ENCODE measurements at regions not wholly inside any gene's neighbourhood (a gene's known extent, or its start where the extent isn't known, plus 50 kb on each side); places are given as distances from the start of the nearest gene placed in this dataset.
"Not testable (repeated sequence)": the region's sequence is repeated elsewhere in the genome, so short reads cannot be mapped to it uniquely, and the experiment has no call there.

DNA sequence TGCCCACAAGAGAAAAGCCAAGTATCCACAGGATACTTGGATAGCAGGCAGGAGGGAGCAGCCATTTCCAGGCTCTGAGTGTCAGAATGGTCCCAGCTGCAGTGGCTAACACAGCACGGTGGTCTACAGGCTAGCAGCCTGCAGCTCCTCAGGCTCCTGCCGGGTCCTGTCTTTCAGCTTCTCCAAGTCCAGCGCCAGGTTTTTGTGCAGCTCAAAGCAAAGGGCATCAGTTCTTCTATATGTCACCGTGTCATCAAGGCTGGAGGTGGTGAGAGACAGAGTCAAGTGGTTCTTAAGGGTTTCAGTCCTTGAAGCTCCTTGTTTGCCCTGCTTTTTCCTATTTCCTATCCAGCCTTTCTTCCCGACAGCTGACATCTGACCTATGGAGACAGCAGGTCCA lies 188.6 kb downstream of the NUFIP1 start:
- H3K27me3 Mint-ChIP-seq = peaks cover 6 to 7% of the 10 kb centered on the region in 2 donors
- H3K4me1 Mint-ChIP-seq (ENCODE audit: low read depth in 2 of 2) = no peaks in the 10 kb centered on the region
- no peaks in the 10 kb centered on the region for H3K9me3 Mint-ChIP-seq

DNA sequence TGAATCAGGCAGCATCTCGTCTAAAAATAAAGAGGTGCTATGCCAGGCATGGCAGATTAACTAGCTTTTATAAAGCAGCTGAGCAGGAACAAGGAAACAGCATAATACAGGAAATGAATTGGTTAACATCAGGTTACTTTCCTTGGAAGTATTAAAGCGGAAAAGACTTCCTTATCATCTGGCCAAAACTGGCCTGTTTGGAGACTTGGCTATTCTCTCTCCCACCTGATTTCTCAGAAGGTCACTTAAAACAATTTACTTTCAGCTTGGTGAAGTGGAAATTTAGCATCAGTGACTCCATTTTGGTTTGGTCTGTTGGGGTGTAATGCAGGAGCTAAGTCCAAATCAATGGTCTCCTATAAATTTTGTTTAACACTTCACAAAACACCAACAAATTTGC lies 191.6 kb downstream of the NUFIP1 start:
- no peaks in the 10 kb centered on the region for H3K36me3 Mint-ChIP-seq
- H3K4me1 Mint-ChIP-seq (ENCODE audit: low read depth in 2 of 2) = no peaks in the 10 kb centered on the region
- no peaks in the 10 kb centered on the region for H3K9me3 Mint-ChIP-seq
- ATAC-seq (no peak), DNase-seq (ENCODE audit: low spot score) (no peak)
- H3K27ac Mint-ChIP-seq = no peak overlapping the region
- no peak overlapping the region for H3K4me3 Mint-ChIP-seq
- H3K27me3 Mint-ChIP-seq = peaks cover 3 to 6% of the 10 kb centered on the region in 2 donors

More for the DNA sequence above, 188.6 kb downstream of the NUFIP1 start:
- H3K27ac Mint-ChIP-seq = no peak overlapping the region
- no peak for DNase-seq (ENCODE audit: low spot score)
- H3K4me3 Mint-ChIP-seq = no peak overlapping the region
- H3K36me3 Mint-ChIP-seq = no peaks in the 10 kb centered on the region
- ATAC-seq = no peak

DNA sequence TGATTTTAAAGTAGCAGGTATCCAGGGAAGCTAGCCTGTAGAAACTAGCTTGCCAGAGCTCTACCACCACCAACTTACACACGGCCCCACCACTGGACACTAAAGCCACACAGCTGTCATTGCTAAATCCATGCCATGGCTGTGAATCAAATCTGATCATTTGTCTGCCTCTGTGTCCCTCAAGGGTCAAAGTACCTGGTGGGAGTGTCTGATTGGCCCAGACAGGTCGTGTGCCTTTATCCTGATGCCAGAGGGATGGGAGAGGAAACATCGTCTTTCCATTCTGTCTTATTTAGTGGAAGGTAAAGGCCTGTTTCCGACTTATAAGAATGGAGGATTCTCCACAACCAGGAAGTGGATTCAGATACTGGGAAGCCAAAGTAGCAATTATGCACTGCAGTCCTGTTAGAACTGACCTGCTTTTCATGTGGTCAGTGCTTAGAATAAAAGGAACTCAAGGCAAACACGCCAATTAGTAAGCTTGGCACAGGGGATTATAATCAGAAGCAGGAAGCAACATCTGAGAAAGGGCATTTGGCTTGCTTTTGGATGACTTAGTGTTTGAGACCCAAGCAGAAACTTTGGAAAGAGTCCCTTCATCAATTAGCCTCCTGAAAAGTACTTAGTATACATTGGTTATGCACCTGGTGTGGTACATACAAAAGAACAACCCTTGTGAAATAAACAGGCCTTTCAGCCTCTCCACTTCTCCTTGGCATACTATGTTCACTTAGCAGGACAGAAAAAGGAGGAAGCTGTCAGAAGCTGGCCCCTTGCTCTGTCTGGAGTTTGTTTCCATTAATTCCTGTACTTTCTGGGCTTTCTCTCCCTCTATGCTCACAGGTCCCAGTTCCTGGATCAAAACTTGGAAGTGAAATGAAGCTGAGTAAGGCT lies 192.4 kb downstream of the NUFIP1 start:
- ATAC-seq (no peak), DNase-seq (ENCODE audit: low spot score) (no peak)
- H3K27me3 Mint-ChIP-seq = peaks cover 3 to 6% of the 10 kb centered on the region in 2 donors
- no peaks in the 10 kb centered on the region for H3K36me3 Mint-ChIP-seq
- no peaks in the 10 kb centered on the region for H3K9me3 Mint-ChIP-seq
- no peak overlapping the region for H3K4me3 Mint-ChIP-seq
- H3K27ac Mint-ChIP-seq = no peak overlapping the region
- no peaks in the 10 kb centered on the region for H3K4me1 Mint-ChIP-seq (ENCODE audit: low read depth in 2 of 2)

DNA sequence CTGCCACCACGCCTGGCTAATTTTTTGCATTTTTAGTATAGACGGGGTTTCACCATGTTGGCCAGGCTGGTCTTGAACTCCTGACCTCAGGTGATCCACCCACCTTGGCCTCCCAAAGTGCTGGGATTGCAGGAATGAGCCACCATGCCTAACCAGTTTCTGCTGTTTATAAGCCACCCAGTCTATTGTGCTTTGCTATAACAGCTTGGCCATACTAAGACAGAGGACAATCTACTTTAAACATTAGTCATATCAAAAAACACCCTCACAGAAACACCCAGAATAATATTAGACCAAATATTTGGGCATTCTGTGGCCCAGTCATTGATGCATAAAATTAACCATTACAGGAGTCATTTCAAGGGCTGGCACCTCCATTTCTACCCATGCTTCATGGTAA lies 193.2 kb downstream of the NUFIP1 start:
- ATAC-seq; H3K9me3 Mint-ChIP-seq; DNase-seq (ENCODE audit: low spot score); H3K4me3 Mint-ChIP-seq; H3K27ac Mint-ChIP-seq; H3K36me3 Mint-ChIP-seq; H3K27me3 Mint-ChIP-seq; H3K4me1 Mint-ChIP-seq (ENCODE audit: low read depth in 2 of 2): not testable (repeated sequence)

DNA sequence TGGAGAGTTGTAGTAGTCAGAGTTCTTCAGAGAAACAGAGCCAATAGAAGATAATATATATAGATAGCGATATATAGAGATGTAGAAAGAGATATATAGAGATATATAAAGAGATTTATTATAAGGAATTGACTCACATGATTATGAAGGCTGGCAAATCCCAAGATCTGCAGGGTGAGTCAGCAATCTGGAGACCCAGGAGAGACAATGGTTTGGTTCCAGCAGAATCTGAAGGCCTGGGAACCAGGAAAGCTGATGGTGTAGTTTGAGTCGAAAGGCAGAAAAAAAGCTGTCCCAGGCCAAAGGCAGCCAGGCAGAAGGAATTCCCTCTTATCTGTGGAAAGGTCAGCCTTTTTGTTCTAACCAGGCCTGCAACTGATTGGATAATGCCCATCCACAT lies 194.1 kb downstream of the NUFIP1 start:
- H3K4me3 Mint-ChIP-seq = no peak overlapping the region
- ATAC-seq (no peak), DNase-seq (ENCODE audit: low spot score) (no peak)
- H3K9me3 Mint-ChIP-seq = no peaks in the 10 kb centered on the region
- peaks cover under 1 to 2% of the 10 kb centered on the region in 2 donors for H3K27me3 Mint-ChIP-seq
- H3K4me1 Mint-ChIP-seq (ENCODE audit: low read depth in 2 of 2) = no peaks in the 10 kb centered on the region
- H3K36me3 Mint-ChIP-seq = no peaks in the 10 kb centered on the region
- no peak overlapping the region for H3K27ac Mint-ChIP-seq

DNA sequence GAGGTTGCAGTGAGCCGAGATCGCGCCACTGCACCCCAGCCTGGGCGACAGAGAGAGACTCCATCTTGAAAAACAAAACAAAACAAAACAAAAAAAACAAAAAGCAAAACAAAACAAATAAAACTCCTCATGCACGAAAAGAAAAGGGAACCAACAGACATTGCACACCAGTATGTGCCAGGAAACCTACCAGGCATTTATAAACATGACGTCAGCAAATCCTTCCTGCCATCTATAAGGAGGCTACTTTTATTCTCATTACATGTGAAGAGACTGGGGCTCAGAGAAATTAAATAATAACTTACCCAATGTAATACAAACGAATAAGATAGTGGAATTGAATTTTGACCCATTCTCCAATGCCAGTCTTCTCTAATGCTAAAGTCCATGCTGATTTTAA lies 197.2 kb downstream of the NUFIP1 start:
- no peaks in the 10 kb centered on the region for H3K9me3 Mint-ChIP-seq
- no peak overlapping the region for H3K27ac Mint-ChIP-seq
- H3K4me1 Mint-ChIP-seq (ENCODE audit: low read depth in 2 of 2) = no peaks in the 10 kb centered on the region
- ATAC-seq (no peak), DNase-seq (ENCODE audit: low spot score) (no peak)
- H3K27me3 Mint-ChIP-seq = no peaks in the 10 kb centered on the region
- H3K4me3 Mint-ChIP-seq = no peak overlapping the region
- H3K36me3 Mint-ChIP-seq = no peaks in the 10 kb centered on the region

DNA sequence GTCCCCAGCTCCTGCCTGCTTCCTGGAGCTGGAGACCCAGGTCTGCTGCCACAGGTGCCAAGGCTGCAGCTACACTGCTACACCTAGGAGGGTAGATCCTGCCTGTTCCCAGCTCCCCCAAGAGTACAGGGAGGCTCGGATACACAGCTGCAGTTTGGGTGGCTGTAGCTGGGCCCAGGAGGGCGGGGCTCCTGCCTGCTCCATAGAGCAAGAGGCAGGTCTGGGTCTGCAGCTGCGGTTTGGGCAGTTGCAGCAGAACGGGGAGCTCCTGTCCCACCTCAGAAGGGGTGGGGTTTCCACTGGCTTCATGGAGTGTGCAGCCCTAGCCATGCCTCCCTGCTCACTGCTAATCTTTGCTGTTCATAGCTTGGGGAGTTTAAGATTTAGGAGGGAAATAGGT lies 199.0 kb downstream of the NUFIP1 start:
- no peaks in the 10 kb centered on the region for H3K36me3 Mint-ChIP-seq
- no peak for DNase-seq (ENCODE audit: low spot score)
- no peak overlapping the region for H3K4me3 Mint-ChIP-seq
- no peaks in the 10 kb centered on the region for H3K4me1 Mint-ChIP-seq (ENCODE audit: low read depth in 2 of 2)
- ATAC-seq = no peak
- H3K27me3 Mint-ChIP-seq = no peaks in the 10 kb centered on the region
- no peak overlapping the region for H3K27ac Mint-ChIP-seq
- no peaks in the 10 kb centered on the region for H3K9me3 Mint-ChIP-seq

DNA sequence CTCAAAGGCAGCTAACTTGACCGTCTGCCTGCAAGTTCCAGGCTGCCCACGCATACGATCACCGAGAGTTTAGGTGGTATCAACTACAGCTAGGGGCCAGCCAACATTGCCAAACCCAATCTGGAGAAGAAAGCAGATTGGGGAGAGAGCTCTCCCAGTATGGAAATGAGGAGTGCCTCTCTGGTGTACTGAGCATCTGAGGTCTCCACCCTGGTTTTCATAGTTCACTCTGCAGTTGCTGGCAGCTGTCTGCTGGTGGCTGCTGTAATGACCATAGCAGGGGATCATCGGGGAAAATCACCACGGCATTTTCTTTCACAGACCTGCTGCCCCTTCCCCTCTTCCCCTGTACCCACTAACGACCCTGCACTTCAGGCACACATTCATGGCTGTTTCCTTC lies 201.7 kb downstream of the NUFIP1 start:
- Mint-ChIP-seq H3K27me3 (no peaks in the 10 kb centered on the region), H3K27ac (no peak overlapping the region), H3K4me1 (ENCODE audit: low read depth in 2 of 2) (no peaks in the 10 kb centered on the region), H3K36me3 (no peaks in the 10 kb centered on the region), H3K4me3 (no peak overlapping the region), H3K9me3 (no peaks in the 10 kb centered on the region)
- ATAC-seq = no peak
- DNase-seq (ENCODE audit: low spot score) = no peak

DNA sequence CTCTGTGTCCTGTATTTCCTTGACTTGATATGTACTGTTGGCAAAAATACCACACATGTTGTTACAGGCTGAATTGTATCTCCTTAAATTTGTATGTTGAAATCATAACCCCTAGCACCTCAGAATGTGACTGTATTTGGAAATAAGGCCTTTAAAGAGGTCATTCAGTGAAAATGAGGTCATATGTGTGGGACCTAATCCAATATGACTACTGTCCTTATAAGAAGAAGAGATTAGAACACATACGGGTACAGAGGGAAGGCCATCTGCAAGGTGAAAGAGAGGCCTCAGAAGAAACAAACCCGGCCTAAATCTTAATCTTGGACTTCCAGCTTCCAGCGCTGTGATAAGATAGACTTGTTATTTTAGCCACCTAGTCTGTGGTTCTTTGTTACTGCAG lies 202.5 kb downstream of the NUFIP1 start:
- DNase-seq (ENCODE audit: low spot score) = no peak
- no peak for ATAC-seq
- no peak overlapping the region for H3K27ac Mint-ChIP-seq

DNA sequence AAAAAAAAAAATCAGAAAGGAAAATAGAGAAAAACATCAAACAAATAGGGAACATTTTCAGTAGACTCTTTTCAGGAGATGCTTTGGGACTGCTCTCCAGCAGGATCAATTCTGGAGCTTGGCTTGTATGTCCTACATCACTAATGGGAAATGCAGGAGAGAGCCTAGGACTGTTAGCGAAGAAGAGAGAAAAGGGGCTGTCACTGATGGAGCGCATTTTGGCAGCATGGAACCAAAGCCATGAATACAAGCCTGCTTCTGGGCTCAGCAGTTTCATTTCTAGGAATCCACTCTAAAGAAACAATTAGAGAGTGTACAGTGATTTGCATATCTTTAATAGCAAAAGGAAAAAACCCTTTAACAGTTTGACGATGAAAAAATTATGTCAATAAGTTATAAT lies 203.9 kb downstream of the NUFIP1 start:
- no peaks in the 10 kb centered on the region for H3K27me3 Mint-ChIP-seq
- ATAC-seq (no peak), DNase-seq (ENCODE audit: low spot score) (no peak)
- H3K27ac Mint-ChIP-seq = no peak overlapping the region
- no peak overlapping the region for H3K4me3 Mint-ChIP-seq
- no peaks in the 10 kb centered on the region for H3K36me3 Mint-ChIP-seq
- no peaks in the 10 kb centered on the region for H3K4me1 Mint-ChIP-seq (ENCODE audit: low read depth in 2 of 2)
- no peaks in the 10 kb centered on the region for H3K9me3 Mint-ChIP-seq

More for the DNA sequence above, 202.5 kb downstream of the NUFIP1 start:
- Mint-ChIP-seq H3K9me3 (no peaks in the 10 kb centered on the region), H3K4me1 (ENCODE audit: low read depth in 2 of 2) (no peaks in the 10 kb centered on the region), H3K4me3 (no peak overlapping the region), H3K27me3 (no peaks in the 10 kb centered on the region), H3K36me3 (no peaks in the 10 kb centered on the region)

DNA sequence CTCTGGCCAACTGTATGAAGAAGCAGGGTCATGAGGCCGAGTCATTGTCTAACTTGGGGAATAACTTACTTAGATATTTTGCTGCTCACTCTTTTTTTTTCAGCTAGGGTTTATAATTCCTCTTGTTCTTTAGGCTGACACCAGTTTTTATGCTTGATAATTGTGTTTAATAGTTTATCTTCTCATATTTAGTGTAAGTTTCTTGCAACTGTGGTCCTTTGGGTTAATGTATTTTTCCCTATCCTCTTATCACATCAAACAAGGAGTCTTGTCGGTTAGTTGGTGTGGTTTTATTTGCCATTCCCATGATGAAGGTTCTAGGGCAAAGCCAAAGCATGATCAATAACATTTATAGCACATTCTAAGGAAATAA lies 204.6 kb downstream of the NUFIP1 start:
- Mint-ChIP-seq H3K4me3 (no peak overlapping the region), H3K36me3 (no peaks in the 10 kb centered on the region), H3K27ac (no peak overlapping the region), H3K4me1 (ENCODE audit: low read depth in 2 of 2) (no peaks in the 10 kb centered on the region), H3K9me3 (no peaks in the 10 kb centered on the region), H3K27me3 (no peaks in the 10 kb centered on the region)
- ATAC-seq (no peak), DNase-seq (ENCODE audit: low spot score) (no peak)

DNA sequence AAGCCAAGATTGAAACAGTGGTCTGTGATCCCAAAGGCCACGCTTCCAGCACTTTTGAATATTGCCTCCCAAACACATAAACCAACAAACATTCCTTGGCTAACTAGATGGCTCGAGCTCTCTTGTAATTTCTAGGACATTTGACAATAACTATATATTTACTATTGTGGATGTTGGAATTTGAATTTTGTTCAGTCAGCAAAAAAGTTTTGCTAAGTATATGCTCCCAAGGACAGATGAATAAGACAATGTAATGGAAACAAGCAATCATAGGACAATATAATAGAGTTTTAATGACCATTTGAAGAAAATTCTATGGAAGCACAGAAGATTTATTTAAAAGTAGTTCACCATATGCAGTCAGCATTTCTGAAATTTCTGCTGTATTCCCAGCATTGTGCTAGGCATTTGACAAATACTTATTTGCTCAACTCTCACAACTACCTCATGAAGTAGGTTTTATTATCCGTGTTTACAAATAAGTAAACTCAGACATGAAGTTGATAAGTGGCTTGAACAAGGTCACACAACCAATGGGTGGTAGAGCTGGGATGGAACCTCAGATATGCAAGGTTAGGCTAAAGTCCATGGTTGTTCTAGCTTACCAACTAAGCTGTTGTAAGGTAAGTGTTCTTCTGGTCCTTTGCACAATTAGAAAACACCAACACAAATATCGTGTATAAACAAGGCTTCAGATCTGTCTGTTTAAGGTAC lies 205.1 kb downstream of the NUFIP1 start:
- H3K9me3 Mint-ChIP-seq = no peaks in the 10 kb centered on the region
- no peaks in the 10 kb centered on the region for H3K27me3 Mint-ChIP-seq
- DNase-seq (ENCODE audit: low spot score) (no peak), ATAC-seq (no peak)
- H3K4me1 Mint-ChIP-seq (ENCODE audit: low read depth in 2 of 2) = no peaks in the 10 kb centered on the region
- H3K36me3 Mint-ChIP-seq = no peaks in the 10 kb centered on the region
- H3K4me3 Mint-ChIP-seq = no peak overlapping the region
- H3K27ac Mint-ChIP-seq = no peak overlapping the region

DNA sequence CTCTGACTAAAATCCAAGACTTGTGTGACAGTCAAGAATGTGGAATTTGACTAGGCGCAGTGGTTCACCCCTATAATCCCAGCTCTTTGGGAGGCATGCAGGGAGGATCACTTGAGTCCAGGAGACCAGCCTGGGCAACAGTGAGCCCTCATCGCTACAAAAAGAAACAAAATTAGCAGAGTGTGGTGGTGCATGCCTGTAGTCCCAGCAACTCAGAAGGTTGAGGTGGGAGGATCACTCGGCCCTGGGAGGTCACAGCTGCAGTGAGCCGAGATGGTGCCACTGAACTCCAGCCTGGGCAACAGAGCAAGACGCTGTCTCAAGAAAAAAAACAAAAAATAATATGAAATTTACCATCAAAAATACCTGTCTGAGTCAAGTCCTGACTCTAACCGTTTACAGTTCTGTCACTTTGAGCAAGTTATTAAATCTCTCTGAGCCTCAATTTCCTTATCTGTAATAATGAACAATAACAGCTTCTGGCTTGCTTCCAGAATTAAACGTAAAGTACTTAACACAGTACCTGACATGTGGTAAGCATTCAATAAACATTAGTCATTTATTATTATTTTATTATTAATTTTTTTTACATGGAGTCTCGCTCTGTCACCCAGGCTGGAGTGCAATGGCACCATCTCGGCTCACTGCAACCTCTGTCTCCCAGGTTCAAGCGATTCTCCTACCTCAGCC lies 204.6 kb upstream of the TSC22D1 start:
- ATAC-seq (no peak), DNase-seq (ENCODE audit: low spot score) (no peak)
- no peaks in the 10 kb centered on the region for H3K36me3 Mint-ChIP-seq
- peaks cover 0 to 7% of the 10 kb centered on the region in 2 donors for H3K27me3 Mint-ChIP-seq
- no peak overlapping the region for H3K27ac Mint-ChIP-seq
- H3K4me1 Mint-ChIP-seq (ENCODE audit: low read depth in 2 of 2) = no peaks in the 10 kb centered on the region
- H3K9me3 Mint-ChIP-seq = no peaks in the 10 kb centered on the region
- no peak overlapping the region for H3K4me3 Mint-ChIP-seq

Data from natural killer cell treated with Interleukin-12 subunit alpha and Interleukin-12 subunit beta and Interleukin-15 and Interleukin-18, amount 100 ng/mL, for 72 hours (primary cell).